Lower leg skin (tissue), 4 donors: ENCODE measurements at regions not wholly inside any gene's neighbourhood (a gene's known extent, or its start where the extent isn't known, plus 50 kb on each side); places are given as distances from the start of the nearest gene placed in this dataset.

Experiments used
- DNase-seq, 2 donors: peaks; one replicate each; pipeline ENCODE4 v3.0.0-alpha.2; 2019; ENCODE audit warnings: low spot score in 2 of 2
- H3K4me3 ChIP-seq: fragments of 200-600 bp; sonication (generic); 2 replicates; pipeline ENCODE4 v1.5.1; 2017; ENCODE audit warnings: mild to moderate bottlenecking, low read depth; ENCODE audit not compliant: poor library complexity, severe bottlenecking
- CTCF ChIP-seq, 3 donors: fragments of 450-650 bp; IDR thresholded peaks; one replicate each; pipeline ENCODE4 v1.5.1; 2016; ENCODE audit warnings: antibody characterized with exemption in 3 of 3, mild to moderate bottlenecking in 3 of 3, moderate library complexity in 2 of 3
- POLR2A ChIP-seq, 2 donors: fragments of 450-650 bp; IDR thresholded peaks; one replicate each; pipeline ENCODE4 v1.6.1; 2016 to 2017; ENCODE audit warnings: antibody characterized with exemption in 2 of 2, mild to moderate bottlenecking in 1 of 2, moderate library complexity in 1 of 2
- WGBS, 2 donors: methylation state at CpG; one replicate each; pipeline ENCODE4 v1.1.5; 2018; 5-methylcytosine and 5-hydroxymethylcytosine counted together
- intact Hi-C: fragments of 100-400 bp; cut with DNase I; formaldehyde crosslinking; loops from one replicate; pipeline ENCODE4 v1.15.0; 2023; ENCODE audit warnings: low total_unique reads

GRCh38 chr20:48202334-48203113 lies 417.2 kb upstream of the SULF2 start:
- 72 to 82% methylated on average over 19 of the region's 19 CpGs for WGBS, 2 donors
- no peak for DNase-seq
- no peak for TF ChIP-seq CTCF (IDR thresholded peaks at IDR 0.05)
- TF ChIP-seq POLR2A (IDR thresholded peaks at IDR 0.05): no peak
- no peak overlapping the region for H3K4me3 ChIP-seq
- intact Hi-C loops: no loop called here

- 80 to 97% methylated on average over 3 to 4 of the region's 5 CpGs for WGBS, 2 donors
Observed at GRCh38 chr20:48201885-48202284, 416.6 kb upstream of the SULF2 start.

GRCh38 chr20:48201188-48201587 lies 415.9 kb upstream of the SULF2 start:
- no peak overlapping the region for H3K4me3 ChIP-seq
- DNase-seq: no peak
- 83 to 94% methylated on average over 8 of the region's 8 CpGs for WGBS, 2 donors
- no peak for TF ChIP-seq CTCF (IDR thresholded peaks at IDR 0.05)
- no peak for TF ChIP-seq POLR2A (IDR thresholded peaks at IDR 0.05)
- intact Hi-C loops: no loop called here

More at GRCh38 chr20:48201885-48202284, 416.6 kb upstream of the SULF2 start:
- no peak overlapping the region for H3K4me3 ChIP-seq
- intact Hi-C loops: no loop called here
- no peak for TF ChIP-seq CTCF (IDR thresholded peaks at IDR 0.05)
- TF ChIP-seq POLR2A (IDR thresholded peaks at IDR 0.05): no peak
- no peak for DNase-seq

GRCh38 chr20:48198929-48199451 lies 413.7 kb upstream of the SULF2 start:
- no peak for TF ChIP-seq POLR2A (IDR thresholded peaks at IDR 0.05)
- no peak for TF ChIP-seq CTCF (IDR thresholded peaks at IDR 0.05)
- 20 to 25% methylated on average over 8 of the region's 8 CpGs for WGBS, 2 donors
- peak in 1 of 2 donors; percentile 28 for DNase-seq
- intact Hi-C loops: no loop called here
- H3K4me3 ChIP-seq: no peak overlapping the region

- no peak for DNase-seq
- 31 to 37% methylated on average over 14 of the region's 14 CpGs for WGBS, 2 donors
- TF ChIP-seq POLR2A (IDR thresholded peaks at IDR 0.05): no peak
- TF ChIP-seq CTCF (IDR thresholded peaks at IDR 0.05): no peak
- H3K4me3 ChIP-seq: no peak overlapping the region
- intact Hi-C loops: no loop called here
Observed at GRCh38 chr20:48197066-48197465, 411.8 kb upstream of the SULF2 start.
